ENCODE measurements at regions not wholly inside any gene's neighbourhood (a gene's known extent, or its start where the extent isn't known, plus 50 kb on each side); places are given as distances from the start of the nearest gene placed in this dataset.

- peak; percentile 31 for DNase-seq (ENCODE audit: low read depth)
Measured at GRCh38 chrX:52425775-52426174, 57.0 kb downstream of the XAGE2 start.

GRCh38 chrX:52426810-52427209 lies 58.0 kb downstream of the XAGE2 start:
- DNase-seq (ENCODE audit: low read depth): no peak

GRCh38 chrX:52437212-52437611 lies 58.4 kb upstream of the XAGE1A start:
- no peak for DNase-seq (ENCODE audit: low read depth)

Data from RPMI7951 (cell line).